Omental fat pad (tissue), 3 donors: ENCODE measurements at regions not wholly inside any gene's neighbourhood (a gene's known extent, or its start where the extent isn't known, plus 50 kb on each side); places are given as distances from the start of the nearest gene placed in this dataset.
"Not testable (repeated sequence)": the region's sequence is repeated elsewhere in the genome, so short reads cannot be mapped to it uniquely, and the experiment has no call there.

ENCODE experiments used
- ATAC-seq: fragments of 150-250 bp; one replicate; pipeline ENCODE4 v1.9.1; 2016; ENCODE audit warnings: mild to moderate bottlenecking, moderate library complexity; ENCODE audit not compliant: low FRiP score
- DNase-seq: peaks from one replicate; pipeline ENCODE4 v3.0.0-alpha.2; 2019; ENCODE audit warnings: low spot score
- CTCF ChIP-seq, 3 donors: fragments of 450-650 bp; IDR thresholded peaks; one replicate each; pipeline ENCODE4 v1.5.1; 2016 to 2017; ENCODE audit warnings: antibody characterized with exemption in 3 of 3, mild to moderate bottlenecking in 3 of 3, moderate library complexity in 2 of 3

GRCh38 chr4:112823156-112823555 lies 186.2 kb downstream of the LARP7 start:
- no peak for DNase-seq
- ATAC-seq, result no peak
- no peak for TF ChIP-seq CTCF (IDR thresholded peaks at IDR 0.05)

- DNase-seq (no peak), ATAC-seq (no peak)
- no peak for TF ChIP-seq CTCF (IDR thresholded peaks at IDR 0.05)
Measured at GRCh38 chr4:112823606-112824005, 186.7 kb downstream of the LARP7 start.

GRCh38 chr4:112830753-112831386 lies 193.9 kb downstream of the LARP7 start:
- no peak for DNase-seq
- ATAC-seq, result no peak
- TF ChIP-seq CTCF (IDR thresholded peaks at IDR 0.05), result no peak

DNA sequence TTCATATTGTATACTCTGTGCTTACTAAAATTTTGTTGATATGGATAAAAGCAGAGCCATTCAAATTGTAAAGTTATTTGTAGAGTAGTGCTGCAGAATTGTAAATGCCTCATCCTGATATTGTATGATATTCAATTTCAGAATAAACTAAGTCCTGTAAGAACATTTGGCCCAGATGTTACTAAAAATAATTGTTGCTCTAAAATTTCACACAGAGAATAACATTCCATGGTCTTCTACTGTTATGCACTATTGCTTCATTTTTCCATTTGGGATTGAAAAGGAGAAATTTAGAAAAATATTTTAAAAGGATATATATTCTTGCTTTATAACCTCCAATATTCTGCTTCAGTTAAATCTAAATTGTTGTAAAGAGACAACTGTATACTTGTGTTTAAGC lies 195.6 kb downstream of the LARP7 start:
- no peak for ATAC-seq
- DNase-seq, result no peak
- no peak for TF ChIP-seq CTCF (IDR thresholded peaks at IDR 0.05)

DNA sequence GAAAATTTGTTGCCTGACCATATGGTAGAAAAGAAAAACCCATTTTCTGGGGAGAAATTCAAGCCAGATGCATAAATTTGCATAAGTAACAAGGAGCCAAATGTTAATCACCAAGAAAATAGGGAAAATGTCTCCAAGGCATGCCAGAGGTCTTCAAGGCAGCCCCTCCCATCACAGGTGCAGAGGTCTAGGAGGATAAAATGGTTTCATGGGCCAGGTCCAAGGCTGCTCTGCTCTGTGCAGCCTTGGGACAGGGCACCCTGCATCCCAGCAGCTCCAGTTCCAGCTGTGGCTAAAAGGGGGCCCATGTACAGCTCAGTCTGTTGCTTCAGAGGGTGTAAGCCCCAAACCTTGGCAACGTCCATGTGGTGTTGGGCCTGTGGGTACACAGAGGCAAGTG lies 200.0 kb downstream of the LARP7 start:
- TF ChIP-seq CTCF (IDR thresholded peaks at IDR 0.05), result no peak
- ATAC-seq, result no peak
- no peak for DNase-seq

DNA sequence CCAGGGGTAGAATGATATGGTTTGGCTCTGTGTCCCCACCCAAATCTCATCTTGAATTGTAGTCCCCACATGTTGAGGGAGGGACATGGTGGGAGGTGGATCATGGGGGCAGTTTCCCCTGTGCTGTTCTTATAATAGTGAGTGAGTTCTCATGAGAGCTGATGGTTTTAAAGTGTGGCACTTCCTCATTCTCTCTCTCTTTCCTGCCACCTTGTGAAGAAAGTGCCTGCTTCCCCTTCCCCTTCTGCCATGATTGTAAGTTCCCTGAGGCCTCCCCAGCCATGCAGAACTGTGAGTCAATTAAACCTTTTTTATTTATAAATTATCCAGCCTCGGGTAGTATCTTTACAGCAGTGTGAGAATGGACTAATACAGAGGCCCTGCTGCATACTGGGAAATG lies 201.1 kb downstream of the LARP7 start:
- ATAC-seq, DNase-seq: not testable (repeated sequence)

GRCh38 chr4:112840061-112840460 lies 203.1 kb downstream of the LARP7 start:
- DNase-seq (no peak), ATAC-seq (no peak)
- TF ChIP-seq CTCF (IDR thresholded peaks at IDR 0.05), result no peak

GRCh38 chr4:112840619-112841018 lies 203.7 kb downstream of the LARP7 start:
- ATAC-seq, result no peak
- TF ChIP-seq CTCF (IDR thresholded peaks at IDR 0.05), result no peak
- no peak for DNase-seq
